RPMI7951 (cell line): ENCODE measurements at regions not wholly inside any gene's neighbourhood (a gene's known extent, or its start where the extent isn't known, plus 50 kb on each side); places are given as distances from the start of the nearest gene placed in this dataset.
"Not testable (repeated sequence)": the region's sequence is repeated elsewhere in the genome, so short reads cannot be mapped to it uniquely, and the experiment has no call there.

ENCODE experiments used
- DNase-seq: peaks from one replicate; pipeline ENCODE4 v3.0.0-alpha.2; 2012; ENCODE audit warnings: low read depth

DNA sequence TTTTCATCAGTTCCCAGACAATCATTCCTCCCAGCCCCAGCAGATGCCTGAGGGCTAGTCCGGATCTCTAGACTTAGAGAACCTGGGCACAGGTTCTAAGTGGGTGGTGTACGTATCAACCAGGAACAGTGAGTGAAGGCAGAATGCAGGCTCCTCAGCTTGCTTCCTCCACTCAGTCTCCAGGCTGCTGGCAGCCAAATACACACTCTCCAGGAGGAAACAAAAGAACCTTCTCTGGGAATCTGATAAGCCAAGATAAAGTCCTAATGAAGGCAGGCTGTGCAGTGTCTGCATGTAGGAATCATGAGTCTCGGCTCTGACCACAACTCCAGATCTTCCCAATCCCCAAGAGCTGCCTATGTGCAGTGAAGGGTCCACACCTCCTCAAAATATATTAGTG is 245.7 kb downstream of the SP3 start:
- DNase-seq = no peak

DNA sequence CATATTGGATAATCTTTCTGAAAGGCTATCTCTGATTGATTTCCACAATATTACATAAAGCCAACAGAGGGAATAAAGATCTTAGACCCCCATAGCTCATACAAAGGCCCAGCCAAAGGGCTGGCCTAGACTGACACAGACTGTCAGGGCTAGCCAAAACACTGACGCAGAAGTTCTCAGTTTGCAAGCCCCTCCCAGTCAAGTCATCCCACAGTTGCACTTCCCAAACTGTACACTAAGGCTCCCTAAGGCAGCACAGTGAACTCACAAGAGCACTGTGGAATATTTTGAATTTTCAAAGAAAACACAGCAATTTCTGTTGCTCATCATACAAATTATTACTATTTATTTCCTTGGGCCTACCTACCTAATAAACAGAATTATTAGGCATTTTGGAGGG is 244.9 kb downstream of the SP3 start:
- DNase-seq = peak; percentile 38

DNA sequence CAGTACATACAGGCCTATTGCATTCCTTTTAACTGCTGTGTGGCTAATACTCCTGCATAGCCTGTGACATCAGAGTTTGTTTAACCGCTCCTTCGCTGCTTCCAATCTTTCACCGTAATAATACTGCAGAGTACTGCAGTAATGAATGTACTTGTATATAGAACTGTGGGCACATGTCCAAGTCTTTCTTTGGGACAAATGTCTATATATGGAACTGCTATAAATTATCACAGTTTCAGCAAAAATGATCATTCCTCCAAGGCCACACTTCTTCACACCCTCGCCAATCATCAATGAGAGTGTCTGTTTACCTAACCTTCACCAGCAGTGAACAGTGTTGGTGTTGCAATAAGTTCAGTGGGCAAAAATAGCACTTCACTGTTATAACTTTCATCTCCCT is 230.4 kb downstream of the SP3 start:
- no peak for DNase-seq

DNA sequence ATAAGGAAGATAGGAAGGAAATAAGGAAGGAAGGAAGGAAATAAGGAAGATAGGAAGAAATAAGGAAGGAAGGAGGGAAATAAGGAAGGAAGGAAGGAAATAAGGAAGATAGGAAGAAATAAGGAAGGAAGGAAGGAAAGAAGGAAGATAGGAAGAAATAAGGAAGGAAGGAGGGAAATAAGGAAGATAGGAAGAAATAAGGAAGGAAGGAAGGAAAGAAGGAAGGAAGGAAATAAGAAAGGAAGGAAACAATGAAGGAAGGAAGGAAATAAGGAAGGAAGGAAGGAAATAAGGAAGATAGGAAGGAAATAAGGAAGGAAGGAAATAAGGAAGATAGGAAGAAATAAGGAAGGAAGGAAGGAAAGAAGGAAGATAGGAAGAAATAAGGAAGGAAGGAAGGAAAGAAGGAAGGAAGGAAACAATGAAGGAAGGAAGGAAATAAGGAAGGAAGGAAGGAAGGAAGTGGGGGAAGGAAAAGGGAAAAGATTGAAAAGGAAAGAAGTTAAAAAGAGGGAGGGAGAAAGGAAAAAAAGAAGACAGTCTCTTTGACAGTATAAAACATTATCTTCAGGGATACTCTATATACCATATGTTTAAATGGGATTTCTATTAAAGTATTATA is 227.1 kb downstream of the SP3 start:
- DNase-seq = not testable (repeated sequence)

DNA sequence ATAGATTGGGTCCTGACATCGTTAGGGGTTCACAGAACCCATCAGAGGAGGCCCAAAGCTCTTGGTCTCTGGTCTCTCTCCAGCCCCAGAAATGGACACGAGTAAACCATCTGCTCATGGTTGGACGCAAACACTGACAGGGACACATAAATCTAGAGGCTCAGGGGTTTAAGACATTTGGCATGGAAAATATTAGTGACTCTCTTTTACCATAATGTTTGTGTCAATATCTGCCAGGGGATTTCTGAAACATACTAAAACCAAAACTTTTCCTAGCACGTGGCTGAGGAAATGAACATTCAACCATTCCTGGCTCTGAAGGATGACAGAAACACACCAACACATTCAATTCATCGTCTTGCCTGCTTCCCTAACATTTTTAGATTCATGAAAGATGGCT is 226.2 kb downstream of the SP3 start:
- no peak for DNase-seq

DNA sequence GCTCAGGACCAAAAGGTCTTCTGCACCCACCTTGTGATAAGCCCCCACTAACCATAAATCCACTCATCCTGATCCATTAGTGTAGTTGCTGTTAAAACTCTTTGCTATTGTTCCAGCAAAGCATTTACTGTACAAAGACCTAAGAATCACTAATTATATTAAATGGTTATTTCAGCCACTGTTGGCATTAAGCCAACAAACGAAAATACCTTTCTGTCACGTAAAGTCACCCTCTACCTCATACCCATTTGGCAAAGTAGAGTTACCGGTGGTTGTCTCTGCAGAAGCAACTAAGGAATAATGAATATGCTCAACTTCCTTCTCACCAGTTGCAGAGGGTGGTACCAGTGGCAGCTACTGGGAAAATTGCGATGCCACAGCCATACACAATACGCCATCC is 224.5 kb downstream of the SP3 start:
- no peak for DNase-seq

DNA sequence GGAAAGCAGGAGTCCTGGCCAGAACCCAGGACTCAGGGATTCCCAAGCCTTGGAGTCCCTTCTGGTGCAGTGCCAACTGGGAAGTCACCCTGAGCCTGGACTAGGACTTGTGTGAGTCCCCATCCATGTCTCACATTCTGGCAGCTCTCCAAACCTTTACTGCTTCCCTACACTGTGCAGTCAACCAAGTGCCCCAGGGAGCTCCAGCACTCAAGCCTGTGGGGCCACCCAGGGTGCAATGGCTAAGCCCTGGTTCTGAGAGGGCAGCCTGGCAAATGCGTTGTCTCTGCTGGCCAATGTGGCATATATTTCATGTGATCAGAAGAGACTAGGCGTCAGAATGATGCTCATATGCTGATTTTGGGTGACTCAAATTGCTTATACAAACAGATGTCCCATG is 223.4 kb downstream of the SP3 start:
- peak; percentile 47 for DNase-seq

DNA sequence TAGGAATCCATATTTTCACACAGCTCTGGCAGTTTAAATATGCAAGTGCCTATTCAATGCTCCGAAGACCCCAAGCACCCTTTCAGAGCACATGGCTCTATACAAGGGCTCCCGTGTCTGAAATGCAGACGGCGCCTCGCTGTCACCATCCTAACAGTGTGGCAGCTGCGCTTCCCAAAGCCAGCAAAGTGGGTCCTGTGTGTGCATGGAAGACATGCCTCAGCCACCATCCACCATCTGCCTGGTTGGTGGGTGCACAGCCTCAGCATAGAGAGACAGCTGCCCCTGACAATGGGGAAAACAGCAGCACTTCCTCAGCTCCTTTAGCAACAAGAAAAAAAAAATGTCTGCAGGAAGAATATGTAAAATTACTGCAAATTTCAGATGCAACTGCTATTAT is 218.1 kb downstream of the SP3 start:
- no peak for DNase-seq

DNA sequence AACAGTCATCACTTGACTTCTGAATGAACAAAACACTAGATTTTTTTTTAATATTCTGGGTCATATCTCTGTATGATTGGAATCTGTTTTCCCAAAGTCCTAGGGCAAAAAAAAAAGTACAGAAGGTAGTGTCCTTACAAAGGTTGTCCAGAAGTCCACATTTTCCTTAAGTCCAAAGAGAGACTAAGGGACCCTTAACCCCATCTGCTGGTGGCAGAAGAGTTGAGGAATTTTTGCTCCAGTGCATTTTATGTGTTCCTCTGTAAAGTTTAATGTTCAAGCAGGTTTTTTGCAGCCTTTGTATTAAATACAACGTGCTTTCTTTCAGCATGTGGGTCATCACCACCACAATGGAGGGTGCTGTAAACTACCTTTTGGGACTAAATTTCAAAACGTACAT is 215.9 kb downstream of the SP3 start:
- peak; percentile 51 for DNase-seq

DNA sequence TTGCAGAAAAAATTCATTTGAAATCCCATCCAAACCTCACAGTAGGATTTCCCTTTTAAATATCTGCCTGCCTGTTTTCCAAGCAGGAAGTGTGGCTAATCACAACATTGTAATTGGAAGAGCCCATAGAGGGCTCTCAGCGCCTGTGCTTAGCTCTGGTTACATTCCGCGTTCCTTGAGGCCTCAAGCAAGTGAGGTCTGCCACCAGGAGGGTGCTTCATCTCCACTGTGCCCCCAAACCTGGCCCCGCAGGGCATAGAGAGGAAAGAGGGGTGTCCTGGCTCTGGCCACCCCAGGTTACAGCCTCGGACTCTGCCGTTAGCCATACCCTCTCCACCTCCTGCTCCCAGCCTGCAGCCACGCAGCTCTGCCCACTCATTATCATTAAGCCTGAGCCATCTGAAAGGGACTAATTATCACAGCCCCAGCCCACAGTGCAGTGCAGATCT is 214.8 kb downstream of the SP3 start:
- peak; percentile 29 for DNase-seq

DNA sequence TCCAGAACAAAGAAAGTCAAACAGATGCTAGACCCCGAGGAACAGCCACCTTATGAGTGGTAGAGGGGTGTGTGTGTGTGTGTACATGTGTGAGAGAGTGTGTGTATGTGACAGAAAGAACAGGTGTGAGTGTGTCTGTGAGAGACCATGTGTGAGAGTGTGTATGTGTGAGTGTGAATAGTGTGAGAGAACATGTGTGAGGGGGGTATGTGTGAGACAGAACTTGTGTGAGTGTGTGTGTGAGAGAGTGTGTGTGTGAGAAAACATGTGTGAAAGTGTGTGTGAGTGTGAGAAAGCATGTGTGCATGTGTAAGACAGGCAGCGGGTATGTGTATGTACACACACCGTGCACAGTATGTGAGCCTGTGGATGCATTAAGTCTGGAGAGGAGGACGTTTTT is 214.3 kb downstream of the SP3 start:
- DNase-seq = no peak

DNA sequence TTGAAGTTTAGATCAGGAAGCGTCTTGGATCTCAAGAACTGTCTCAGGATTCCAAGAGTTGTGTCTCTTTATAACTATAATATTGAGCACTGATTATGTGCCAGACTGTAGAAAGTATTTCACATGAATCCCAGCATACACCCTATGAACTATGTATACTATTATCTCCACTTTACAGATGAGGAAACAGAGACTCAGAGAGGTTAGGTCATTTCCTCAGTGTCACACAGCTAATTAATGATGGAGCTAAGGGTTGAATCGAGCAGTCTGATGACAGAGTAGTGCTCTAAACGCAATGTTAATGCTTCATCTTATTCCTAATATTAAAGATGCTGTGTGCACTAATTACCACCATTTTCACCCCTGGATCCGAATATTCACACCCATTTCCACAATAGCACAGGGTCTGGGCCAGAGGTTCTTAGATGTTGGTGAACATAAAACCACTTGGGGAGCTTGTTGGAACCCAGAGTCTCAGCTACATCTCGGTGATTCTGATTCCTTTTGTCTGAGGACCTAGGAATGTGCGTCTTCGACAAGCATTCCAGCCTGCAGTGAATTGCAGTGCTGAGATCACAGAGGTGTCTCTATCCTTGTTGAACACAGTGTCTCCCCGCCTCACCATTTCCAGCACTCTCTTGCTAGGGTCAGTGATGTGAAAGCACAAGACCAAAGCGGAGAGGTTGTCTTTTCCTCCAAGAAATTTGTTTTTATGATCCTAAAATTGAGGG is 213.8 kb downstream of the SP3 start:
- no peak for DNase-seq

DNA sequence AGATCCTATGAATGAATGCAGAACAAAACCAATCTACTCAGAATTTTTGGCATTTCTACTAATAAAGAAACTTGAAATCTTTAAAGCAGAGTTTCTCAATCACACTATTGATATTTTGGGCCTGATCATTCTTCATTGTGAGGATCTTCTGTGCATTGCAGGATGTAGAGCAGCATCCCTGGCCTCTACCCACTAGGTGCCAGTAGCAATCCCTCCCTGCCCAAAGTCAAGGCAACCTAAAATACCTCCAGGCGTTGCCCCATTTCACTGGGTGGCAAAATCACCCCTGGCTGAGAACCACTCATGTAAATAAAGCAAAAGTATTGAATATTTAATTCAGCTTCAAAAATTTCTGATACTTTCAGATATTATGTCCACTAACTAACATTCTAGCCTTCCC is 213.0 kb downstream of the SP3 start:
- DNase-seq = no peak

DNA sequence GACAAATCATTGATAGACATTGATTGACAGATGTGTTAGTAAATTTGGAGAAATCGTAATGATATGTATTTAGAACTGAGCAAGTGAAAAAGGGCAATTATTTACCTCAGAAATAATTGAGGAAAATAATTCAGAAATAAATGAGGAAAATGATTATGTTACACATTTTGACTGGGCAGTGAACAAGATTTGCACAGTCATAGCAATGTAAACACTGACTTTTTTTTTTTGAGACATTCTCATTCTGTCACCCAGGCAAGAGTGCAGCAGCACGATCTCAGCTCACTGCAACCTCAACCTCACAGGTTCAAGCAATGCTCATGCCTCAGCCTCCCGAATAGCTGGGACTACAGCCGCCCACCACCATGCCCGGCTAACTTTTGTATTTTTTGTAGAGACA is 211.7 kb downstream of the SP3 start:
- DNase-seq = no peak

DNA sequence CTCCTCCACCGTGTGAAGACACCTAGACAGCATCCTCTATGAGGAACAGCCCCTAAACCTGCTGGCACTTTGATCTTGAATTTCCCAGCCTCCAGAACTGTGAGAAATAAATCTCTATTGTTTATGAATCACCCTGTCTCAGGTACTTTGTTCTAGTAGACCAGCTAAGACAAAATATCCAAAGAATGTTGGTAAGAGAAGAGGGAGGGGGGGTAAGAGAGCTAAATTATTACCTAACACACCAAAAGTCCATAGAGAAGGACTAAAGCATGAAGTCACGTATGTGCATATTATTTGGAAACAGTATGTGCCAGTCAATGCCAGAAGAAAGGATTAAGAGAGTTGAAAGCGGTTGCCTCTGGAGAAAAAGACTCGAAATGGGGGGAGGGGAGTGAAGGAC is 211.0 kb downstream of the SP3 start:
- no peak for DNase-seq

DNA sequence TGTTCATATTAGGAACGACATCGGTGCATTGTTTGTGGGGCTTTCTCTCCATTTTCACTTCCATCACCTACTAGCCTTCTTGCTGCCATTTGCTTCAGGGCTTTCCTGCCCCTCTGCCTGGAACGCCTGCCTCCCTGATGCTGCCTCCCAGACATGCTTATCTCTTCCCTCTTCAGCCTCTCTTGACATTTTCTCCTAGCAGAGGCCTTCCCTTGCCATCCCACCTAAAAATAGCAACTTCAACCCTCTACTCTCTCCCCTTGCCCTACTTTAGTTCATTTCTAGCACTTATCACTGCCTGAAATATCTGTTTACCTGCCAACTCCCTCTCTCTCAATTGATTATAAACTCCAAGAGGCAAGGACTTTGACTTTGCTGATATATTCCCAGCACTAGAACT is 210.3 kb downstream of the SP3 start:
- DNase-seq = no peak

DNA sequence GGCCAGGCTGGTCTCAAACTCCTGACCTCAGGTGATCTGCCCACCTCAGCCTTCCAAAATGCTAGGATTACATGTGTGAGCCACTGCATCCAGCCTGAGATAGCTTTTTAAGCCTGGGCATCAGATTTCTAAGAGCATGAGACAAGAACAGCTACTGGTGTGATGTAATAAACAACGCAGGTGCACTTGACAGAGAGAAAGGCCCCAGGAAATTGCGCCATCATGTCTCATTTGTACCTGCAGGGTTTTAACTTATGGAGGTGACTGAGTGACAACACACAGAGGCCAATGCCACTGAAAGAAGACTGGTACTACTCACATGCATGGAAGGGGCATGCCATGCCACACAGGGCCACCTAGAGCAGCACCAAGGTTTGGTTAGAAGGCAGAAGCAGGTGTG is 209.4 kb downstream of the SP3 start:
- DNase-seq = no peak

DNA sequence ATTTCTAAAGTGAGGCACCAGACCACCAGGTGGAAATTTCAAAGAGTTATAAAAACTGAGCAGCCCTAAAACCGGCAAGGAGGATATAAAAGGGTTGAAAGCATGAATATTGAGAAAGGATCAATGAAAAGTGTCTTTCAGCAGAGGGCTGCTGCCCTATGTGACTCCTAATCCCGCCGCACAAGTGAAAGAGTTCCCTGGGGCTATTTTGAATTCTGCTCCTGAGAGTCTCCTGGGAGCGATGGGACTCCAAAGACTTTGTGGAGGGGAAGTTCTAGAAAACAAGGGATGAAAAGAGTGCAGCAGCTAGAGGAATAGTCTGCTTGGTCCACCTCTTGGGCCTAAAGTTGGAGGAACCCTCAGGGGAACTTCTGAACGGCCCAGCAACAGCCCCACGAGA is 205.2 kb downstream of the SP3 start:
- DNase-seq = no peak

DNA sequence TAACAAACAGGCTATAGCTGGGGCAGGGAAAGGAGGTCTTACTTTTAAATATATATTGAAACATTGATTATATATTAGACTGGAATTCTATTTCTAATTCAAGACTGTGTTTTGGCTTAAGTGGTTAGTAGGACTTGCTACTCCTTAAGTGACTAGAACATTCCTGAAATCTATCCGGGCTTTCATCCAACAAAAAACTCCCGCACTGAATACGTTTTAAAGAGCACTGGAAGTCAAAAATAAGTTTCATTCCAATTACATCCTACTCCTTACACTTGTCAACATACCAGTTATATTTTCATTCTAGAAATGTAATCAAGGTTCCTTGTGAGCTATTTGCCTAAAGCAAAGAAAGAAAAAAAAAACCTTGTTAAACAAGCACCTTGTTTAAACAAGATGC is 204.6 kb downstream of the SP3 start:
- DNase-seq = peak; percentile 7

DNA sequence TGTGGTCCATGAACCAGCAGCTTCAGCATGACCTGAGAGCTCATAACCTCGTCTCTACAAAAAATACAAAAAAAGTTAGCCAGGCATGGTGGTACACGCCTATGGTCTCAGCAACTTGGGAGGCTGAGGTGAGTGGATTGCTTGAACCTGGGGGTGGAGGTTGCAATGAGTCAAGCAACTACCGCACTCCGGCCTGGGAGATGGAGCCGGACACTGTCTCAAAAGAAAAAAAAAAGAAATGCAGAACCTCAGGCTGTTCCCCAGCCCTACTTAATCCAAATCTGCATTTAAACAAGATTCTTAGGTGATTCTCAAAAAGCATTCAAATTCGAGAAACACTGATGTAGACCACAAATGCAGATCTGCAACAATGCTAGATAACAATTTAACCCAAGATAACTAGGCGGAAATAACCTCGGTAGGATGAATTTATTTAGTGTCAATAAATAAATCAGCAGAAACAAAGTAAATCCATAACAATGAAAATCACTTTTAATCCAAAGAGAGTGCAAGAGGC is 203.5 kb downstream of the SP3 start:
- no peak for DNase-seq

DNA sequence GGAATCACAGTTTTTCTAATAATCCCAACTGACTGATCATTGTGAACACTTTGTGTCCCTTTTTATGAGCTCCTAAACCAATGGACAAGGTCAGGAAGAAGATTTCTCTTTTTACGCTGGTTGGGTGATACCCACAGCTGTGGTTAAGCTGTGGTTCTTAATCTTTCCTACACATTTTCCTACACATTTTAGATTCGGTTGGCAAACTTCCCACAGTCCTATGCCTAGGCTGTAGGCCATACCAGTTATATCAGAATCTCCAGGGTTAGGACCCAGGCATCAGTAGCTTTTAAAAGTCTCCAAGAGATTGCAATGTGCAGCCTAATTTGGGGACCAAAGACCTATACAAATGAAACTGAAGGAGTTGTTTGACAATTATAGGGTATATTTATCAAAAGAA is 203.0 kb downstream of the SP3 start:
- DNase-seq = no peak

DNA sequence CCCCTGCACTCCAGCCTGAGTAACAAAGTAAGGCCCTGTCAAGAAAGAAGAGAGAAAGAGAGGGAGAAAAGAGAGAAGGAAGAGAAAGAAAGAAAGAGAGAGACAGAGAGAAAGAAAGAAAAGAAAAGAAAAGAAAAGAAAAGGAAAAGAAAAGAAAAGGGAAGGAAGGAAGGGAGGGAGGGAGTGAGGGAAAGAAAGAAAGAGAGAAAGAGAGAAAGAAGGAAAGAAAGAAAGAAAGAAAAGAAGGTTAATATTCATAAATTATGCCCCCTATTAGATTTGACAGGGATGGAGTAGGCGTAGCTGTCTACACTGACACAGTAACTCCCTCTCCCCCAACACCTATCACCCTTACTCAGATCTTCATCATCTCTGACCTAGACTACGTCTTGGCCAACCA is 202.3 kb downstream of the SP3 start:
- no peak for DNase-seq

DNA sequence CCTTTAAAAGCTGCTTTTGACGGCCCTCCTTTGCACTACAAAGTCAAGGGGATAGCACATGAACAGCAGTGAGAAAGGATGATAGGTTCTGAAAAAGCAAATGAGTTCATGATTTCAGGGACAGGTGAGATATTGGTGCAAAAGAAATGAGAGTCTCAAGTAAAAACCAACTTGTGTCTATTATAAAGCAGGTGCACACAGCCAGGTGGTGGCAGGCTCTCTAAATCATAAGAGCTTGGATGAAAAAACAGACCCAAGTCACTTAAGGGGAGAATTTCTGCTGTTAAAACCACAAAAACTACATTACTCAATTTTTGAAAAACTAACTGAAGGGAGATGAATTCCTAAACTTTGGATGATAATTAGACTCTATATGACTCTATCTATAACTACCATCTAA is 201.5 kb downstream of the SP3 start:
- no peak for DNase-seq

DNA sequence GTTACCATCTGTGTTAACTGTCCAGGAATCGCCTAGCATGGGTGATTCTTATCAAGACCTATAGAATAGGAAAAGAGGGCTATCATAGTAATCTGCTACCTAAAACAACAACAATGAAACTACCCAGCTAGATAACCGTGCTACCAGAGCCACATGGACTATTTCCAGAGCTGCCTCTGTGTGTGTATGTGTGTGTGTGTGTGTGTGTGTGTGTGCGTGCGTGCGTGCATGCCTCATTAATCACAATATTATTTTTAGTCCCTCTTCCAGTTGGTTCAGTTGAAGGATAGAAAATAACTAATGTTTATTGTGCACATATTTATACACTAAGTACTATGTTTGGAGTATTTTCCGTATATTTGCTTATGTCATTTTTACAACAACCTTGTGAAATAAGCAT is 201.1 kb downstream of the SP3 start:
- no peak for DNase-seq
